Activated CD8-positive, alpha-beta memory T cell treated with anti-CD3 and anti-CD28 coated beads for 1 hour (primary cell): ENCODE measurements at regions not wholly inside any gene's neighbourhood (a gene's known extent, or its start where the extent isn't known, plus 50 kb on each side); places are given as distances from the start of the nearest gene placed in this dataset.

Experiments
- DNase-seq, 2 donors: peaks; one replicate each; pipeline ENCODE4 v3.0.0-alpha.2; 2020; ENCODE audit warnings: low read depth in 1 of 2; ENCODE audit errors: extremely low read depth in 1 of 2

DNA sequence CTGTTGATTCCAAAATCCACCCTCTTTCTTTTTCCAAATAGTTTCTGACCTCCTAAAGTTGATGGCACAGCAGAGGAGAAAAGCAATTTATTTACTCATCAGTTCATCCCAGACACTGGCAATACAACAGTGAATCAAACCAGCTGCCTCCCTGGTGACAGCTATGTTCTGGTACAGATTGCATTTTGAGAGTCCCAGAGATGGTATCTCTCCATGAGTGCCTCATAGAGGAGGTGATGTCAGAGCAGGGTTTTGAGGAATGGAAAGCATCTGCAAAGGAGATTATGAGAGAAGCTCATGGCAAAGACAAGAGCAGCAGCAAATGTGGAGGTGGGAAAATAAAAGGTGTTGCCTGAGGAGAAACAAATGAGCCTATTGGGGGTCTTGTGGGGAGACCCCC is 377.2 kb downstream of the MN1 start:
- DNase-seq = no peak

GRCh38 chr22:27429476-27429875 is 372.1 kb downstream of the MN1 start:
- no peak for DNase-seq

GRCh38 chr22:27431081-27431480 is 370.5 kb downstream of the MN1 start:
- DNase-seq = no peak

- DNase-seq = no peak
Measured at GRCh38 chr22:27431896-27432295, 369.7 kb downstream of the MN1 start.

DNA sequence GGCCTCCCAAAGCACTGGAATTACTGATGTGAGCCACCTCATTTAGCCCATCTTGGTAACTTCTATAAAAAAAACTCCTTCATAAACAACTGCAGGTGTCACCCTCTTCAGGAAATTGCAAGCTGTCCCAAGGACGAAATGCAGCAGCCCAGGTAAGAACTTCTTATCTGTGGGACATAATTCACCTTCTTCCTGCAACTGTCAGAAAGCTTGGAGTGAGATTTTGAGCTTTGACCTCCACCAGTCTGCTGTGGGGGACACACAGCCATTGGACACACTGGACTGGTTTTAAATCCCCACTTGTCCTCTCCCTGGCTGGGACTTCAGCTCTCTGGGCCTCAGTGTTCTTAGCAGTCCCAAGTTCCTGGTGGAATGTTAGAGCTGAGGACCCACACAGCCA is 368.5 kb downstream of the MN1 start:
- DNase-seq = no peak

- no peak for DNase-seq
Measured at GRCh38 chr22:27433585-27434190, 367.9 kb downstream of the MN1 start.

GRCh38 chr22:27434898-27435297 is 366.7 kb downstream of the MN1 start:
- DNase-seq = no peak

GRCh38 chr22:27435844-27436576 is 365.5 kb downstream of the MN1 start:
- DNase-seq = no peak

DNA sequence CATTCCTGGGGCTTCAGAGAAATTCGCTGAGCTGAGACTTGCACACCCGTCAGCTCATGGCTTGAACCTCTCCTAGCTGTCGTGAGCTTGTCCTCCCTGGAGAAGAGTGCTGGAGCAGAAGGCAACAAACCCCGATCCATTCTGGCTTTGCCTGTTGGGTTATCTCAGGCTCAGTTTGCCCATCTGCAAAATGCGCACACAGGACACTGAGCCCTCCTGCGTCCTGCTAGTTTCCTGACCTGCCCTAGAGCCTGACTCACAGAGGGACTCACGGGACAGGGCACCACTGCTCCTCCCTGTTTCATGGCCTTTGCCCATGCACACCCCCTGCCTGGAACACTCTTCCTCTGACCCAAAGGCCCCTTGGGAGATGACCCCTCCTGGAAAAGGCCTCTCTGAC is 365.0 kb downstream of the MN1 start:
- no peak for DNase-seq

DNA sequence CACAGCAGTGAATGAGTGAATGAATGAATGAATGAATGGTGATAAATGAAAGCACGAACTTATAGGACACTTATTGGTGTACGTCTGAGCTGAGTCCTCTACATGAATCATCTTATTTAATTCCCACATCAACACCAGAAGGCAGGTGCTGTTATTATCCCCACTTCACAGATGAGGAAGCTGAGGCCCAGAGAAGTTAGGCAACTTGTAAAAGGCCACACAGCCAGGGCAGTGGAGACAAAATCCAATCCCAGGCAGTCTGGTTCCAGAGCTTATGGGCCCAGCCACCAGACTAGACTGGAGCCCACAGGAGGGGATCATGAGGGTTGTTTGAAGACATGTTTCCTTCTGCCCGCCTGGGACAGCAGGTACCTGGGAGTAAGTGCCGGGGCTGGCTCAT is 364.0 kb downstream of the MN1 start:
- DNase-seq = no peak

GRCh38 chr22:27438271-27438980 is 363.1 kb downstream of the MN1 start:
- no peak for DNase-seq

DNA sequence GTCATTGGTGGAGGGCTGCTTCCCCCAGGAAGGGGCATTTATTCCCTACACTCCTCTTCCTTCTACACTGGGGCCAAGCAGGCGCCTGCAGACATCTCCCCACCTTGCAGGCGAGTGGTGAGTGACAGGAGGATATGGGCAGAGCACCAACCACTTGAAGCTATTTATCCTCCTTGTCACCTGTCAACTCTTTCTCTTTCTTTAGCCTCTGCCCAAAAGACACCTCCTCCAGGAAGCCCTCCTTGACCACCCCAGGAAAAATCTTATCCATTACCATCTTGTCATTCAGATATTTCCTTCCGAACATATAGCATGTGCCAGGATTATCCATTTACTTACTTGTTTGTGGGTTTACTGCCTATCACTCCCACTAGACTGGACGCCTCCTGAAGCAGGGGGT is 362.4 kb downstream of the MN1 start:
- no peak for DNase-seq

GRCh38 chr22:27440304-27440865 is 361.2 kb downstream of the MN1 start:
- DNase-seq = no peak

GRCh38 chr22:27441706-27442475 is 359.7 kb downstream of the MN1 start:
- DNase-seq = no peak

GRCh38 chr22:27443306-27443705 is 358.2 kb downstream of the MN1 start:
- DNase-seq = no peak

- no peak for DNase-seq
Measured at GRCh38 chr22:27445881-27446280, 355.7 kb downstream of the MN1 start.

- no peak for DNase-seq
Measured at GRCh38 chr22:27447289-27447688, 354.3 kb downstream of the MN1 start.

- DNase-seq = no peak
Measured at GRCh38 chr22:27450448-27450847, 351.1 kb downstream of the MN1 start.

DNA sequence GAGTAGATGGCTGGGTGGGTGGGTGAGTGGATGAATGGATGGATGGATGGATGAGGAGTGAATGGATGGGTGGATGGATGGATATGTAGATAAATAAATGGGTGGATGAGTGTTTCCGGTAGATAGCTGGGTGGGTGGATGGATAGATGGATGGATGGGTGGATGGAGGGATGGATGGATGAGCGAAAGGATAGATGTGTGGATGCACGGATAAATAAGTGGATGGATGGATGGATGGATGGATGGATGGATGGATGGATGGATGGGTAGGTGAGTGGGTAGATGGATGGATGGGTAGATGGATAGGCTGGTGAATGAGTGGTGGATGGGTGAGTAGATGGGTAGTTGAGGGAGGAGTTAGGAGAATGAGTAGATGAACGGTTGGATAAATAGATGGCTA is 349.3 kb downstream of the MN1 start:
- no peak for DNase-seq

DNA sequence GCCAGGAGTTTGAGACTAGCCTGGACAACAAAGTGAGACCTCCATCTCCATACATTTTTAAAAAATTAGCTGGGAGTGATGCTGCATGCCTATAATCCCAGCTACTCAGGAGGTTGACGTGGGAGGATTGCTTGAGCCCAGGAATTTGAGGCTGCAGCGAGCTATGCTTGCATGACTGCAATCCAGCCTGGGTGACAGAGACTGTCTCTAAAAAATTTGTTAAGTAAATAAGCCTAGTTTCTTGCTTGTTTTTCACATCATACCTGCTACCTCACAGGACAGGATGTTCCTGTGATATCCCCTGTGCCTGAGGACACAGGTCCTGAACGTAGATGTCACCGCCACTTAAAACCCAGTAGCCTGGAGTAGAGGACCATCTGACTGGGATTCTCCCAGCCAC is 348.6 kb downstream of the MN1 start:
- no peak for DNase-seq

GRCh38 chr22:27453725-27454124 is 347.8 kb downstream of the MN1 start:
- no peak for DNase-seq
